Kidney epithelial cell (primary cell): ENCODE measurements at regions not wholly inside any gene's neighbourhood (a gene's known extent, or its start where the extent isn't known, plus 50 kb on each side); places are given as distances from the start of the nearest gene placed in this dataset.

Source experiments
- DNase-seq: peaks from one replicate; pipeline ENCODE4 v3.0.0-alpha.2; 2010; ENCODE audit warnings: low read depth
- H3K27me3 ChIP-seq: 2 replicates; pipeline ENCODE4 v1.6.0; 2011; ENCODE audit warnings: low read length; ENCODE audit not compliant: control insufficient read depth, insufficient read depth
- H3K36me3 ChIP-seq: 2 replicates; pipeline ENCODE4 v1.5.1; 2011; ENCODE audit warnings: low read length; ENCODE audit not compliant: control insufficient read depth, insufficient read depth
- H3K4me3 ChIP-seq: 2 replicates; pipeline ENCODE4 v1.5.1; 2011; ENCODE audit warnings: low read depth, mild to moderate bottlenecking, control low read depth, low read length
- CTCF ChIP-seq: IDR thresholded peaks from 2 replicates; pipeline ENCODE4 v1.5.1; 2011; ENCODE audit warnings: mild to moderate bottlenecking, moderate library complexity, low read length, control low read depth, inconsistent platforms; ENCODE audit not compliant: insufficient read depth, poor library complexity, severe bottlenecking

- Histone ChIP-seq H3K4me3 (no peak overlapping the region), H3K27me3 (no peaks in the 10 kb centered on the region), H3K36me3 (no peaks in the 10 kb centered on the region)
- no peak for DNase-seq
- TF ChIP-seq CTCF: no peak
Observed at GRCh38 chr20:60497298-60498035, 539.2 kb downstream of the CDH26 start.

DNA sequence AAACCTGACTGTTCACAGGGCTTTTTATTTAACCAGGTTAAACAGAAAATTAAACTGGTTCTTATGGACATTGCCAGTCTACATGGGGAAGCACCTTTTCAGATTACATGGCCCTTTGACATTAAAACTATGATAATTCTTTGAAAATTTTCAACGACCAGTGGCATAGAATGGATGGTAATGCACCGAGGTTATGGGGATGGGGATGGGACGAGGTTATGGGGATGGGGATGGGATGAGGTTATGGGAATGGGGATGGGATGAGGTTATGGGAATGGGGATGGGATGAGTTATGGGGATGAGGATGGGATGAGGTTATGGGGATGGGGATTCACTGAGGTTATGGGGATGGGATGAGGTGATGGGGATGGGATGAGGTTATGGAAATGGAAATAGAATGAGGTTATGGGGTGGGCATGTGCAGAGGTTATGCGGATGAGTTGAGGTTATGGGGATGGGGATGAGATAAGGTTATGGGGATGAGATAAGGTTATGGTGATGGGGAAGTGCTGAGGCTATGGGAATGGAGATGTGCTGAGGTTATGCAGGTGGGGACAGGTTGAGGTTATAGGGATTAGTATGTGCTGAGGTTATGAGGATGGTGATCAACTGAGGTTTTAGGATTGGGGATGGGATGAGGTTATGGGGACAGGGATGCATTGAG is 541.9 kb downstream of the CDH26 start:
- DNase-seq: no peak
- Histone ChIP-seq H3K36me3 (no peaks in the 10 kb centered on the region), H3K4me3 (no peak overlapping the region), H3K27me3 (no peaks in the 10 kb centered on the region)
- TF ChIP-seq CTCF: no peak

GRCh38 chr20:60501048-60501447 is 542.8 kb downstream of the CDH26 start:
- no peak for DNase-seq
- Histone ChIP-seq H3K4me3 (no peak overlapping the region), H3K36me3 (no peaks in the 10 kb centered on the region), H3K27me3 (no peaks in the 10 kb centered on the region)
- TF ChIP-seq CTCF: no peak

GRCh38 chr20:60502881-60503280 is 544.7 kb downstream of the CDH26 start:
- H3K27me3 ChIP-seq: no peaks in the 10 kb centered on the region
- TF ChIP-seq CTCF: no peak
- no peak overlapping the region for H3K4me3 ChIP-seq
- H3K36me3 ChIP-seq: no peaks in the 10 kb centered on the region
- DNase-seq: no peak

- no peak overlapping the region for H3K4me3 ChIP-seq
- no peaks in the 10 kb centered on the region for H3K36me3 ChIP-seq
- no peak for TF ChIP-seq CTCF
- no peak for DNase-seq
- H3K27me3 ChIP-seq: no peaks in the 10 kb centered on the region
Observed at GRCh38 chr20:60505423-60505822, 547.2 kb downstream of the CDH26 start.
